Esophagus muscularis mucosa (tissue), 4 donors: ENCODE measurements at regions not wholly inside any gene's neighbourhood (a gene's known extent, or its start where the extent isn't known, plus 50 kb on each side); places are given as distances from the start of the nearest gene placed in this dataset.
"Not testable (repeated sequence)": the region's sequence is repeated elsewhere in the genome, so short reads cannot be mapped to it uniquely, and the experiment has no call there.

Source experiments
- DNase-seq: peaks from one replicate; pipeline ENCODE4 v3.0.0-alpha.2; 2017; ENCODE audit errors: extremely low spot score
- H3K27ac ChIP-seq, 4 donors: fragments of 200-600 bp; sonication (generic); replicated peaks in 1 of 4; 1 replicate in 3 of 4; 2 replicates in 1 of 4; pipeline ENCODE4 v1.5.1; 2016 to 2019; ENCODE audit warnings: mild to moderate bottlenecking in 1 of 4
- H3K27me3 ChIP-seq, 4 donors: fragments of 200-600 bp; sonication (generic); one replicate each; pipeline versions ENCODE4 v1.5.1 to v1.6.0; 2016 to 2019
- H3K36me3 ChIP-seq, 4 donors: fragments of 200-600 bp; sonication (generic); one replicate each; pipeline ENCODE4 v1.5.1; 2016 to 2019
- H3K4me1 ChIP-seq, 4 donors: fragments of 200-600 bp; sonication (generic); one replicate each; pipeline ENCODE4 v1.5.1; 2016 to 2019
- H3K4me3 ChIP-seq, 4 donors: fragments of 200-600 bp; sonication (generic); 1 replicate in 2 of 4; 2 replicates in 2 of 4; pipeline ENCODE4 v1.5.1; 2016 to 2019; ENCODE audit warnings: mild to moderate bottlenecking in 4 of 4, moderate library complexity in 1 of 4
- H3K9me3 ChIP-seq, 4 donors: fragments of 200-600 bp; sonication (generic); 1 replicate in 3 of 4; 2 replicates in 1 of 4; pipeline ENCODE4 v1.5.1; 2016 to 2019
- EP300 ChIP-seq: sonication (generic); formaldehyde crosslinking; IDR thresholded peaks from one replicate; pipeline ENCODE4 v1.6.1; 2017; ENCODE audit warnings: antibody characterized with exemption
- POLR2A ChIP-seq: fragments of 450-650 bp; IDR thresholded peaks from one replicate; pipeline ENCODE4 v1.6.1; 2017; ENCODE audit warnings: antibody characterized with exemption, moderate library complexity, mild to moderate bottlenecking, low read depth
- POLR2AphosphoS5 ChIP-seq, 2 donors: sonication (generic); formaldehyde crosslinking; IDR thresholded peaks; one replicate each; pipeline ENCODE4 v1.6.1; 2017; ENCODE audit warnings: antibody characterized with exemption in 2 of 2
- WGBS: methylation state at CpG from one replicate; pipeline ENCODE4 v1.1.5; 2018; 5-methylcytosine and 5-hydroxymethylcytosine counted together
- intact Hi-C: fragments of 100-400 bp; cut with DNase I; formaldehyde crosslinking; loops from one replicate; pipeline ENCODE4 v1.15.1; 2023
- TF ChIP-seq, protein P1 (sequence below), 3 experiments: fragments of 200-600 bp in 2 of 3; fragments of 450-650 bp in 1 of 3; sonication (generic) in 2 of 3; IDR thresholded peaks; one replicate each; pipeline ENCODE4 v1.5.1; 2017 to 2019; ENCODE audit warnings: antibody characterized with exemption in 3 of 3, mild to moderate bottlenecking in 2 of 3, moderate library complexity in 1 of 3

DNA sequence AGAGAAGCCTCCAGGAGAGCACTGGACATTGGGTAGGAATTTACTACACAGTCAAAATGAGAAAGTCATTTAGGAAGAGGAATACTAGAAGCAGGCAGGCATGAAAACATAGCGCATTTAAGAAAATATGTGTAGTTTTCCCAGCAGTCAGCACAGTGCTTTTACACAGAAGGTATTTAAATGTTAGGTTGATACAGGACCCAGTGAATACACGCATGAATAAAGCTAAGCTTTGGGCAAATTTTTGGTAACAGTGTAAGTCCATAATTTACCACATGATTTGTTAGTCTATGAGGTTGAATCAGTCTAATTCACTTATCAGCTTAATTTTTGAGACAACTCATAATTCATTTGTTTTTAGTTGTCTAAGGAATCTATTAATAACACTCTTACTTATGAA lies 421.7 kb upstream of the CDH20 start:
- no peaks in the 10 kb centered on the region for H3K4me1 ChIP-seq
- H3K9me3 ChIP-seq = no peaks in the 10 kb centered on the region
- intact Hi-C loops = no loop called here
- no peak for DNase-seq
- TF ChIP-seq EP300 = no peak
- TF ChIP-seq POLR2AphosphoS5 (IDR thresholded peaks at IDR 0.05) = no peak
- no peak for TF ChIP-seq POLR2A
- TF ChIP-seq, protein P1, sequence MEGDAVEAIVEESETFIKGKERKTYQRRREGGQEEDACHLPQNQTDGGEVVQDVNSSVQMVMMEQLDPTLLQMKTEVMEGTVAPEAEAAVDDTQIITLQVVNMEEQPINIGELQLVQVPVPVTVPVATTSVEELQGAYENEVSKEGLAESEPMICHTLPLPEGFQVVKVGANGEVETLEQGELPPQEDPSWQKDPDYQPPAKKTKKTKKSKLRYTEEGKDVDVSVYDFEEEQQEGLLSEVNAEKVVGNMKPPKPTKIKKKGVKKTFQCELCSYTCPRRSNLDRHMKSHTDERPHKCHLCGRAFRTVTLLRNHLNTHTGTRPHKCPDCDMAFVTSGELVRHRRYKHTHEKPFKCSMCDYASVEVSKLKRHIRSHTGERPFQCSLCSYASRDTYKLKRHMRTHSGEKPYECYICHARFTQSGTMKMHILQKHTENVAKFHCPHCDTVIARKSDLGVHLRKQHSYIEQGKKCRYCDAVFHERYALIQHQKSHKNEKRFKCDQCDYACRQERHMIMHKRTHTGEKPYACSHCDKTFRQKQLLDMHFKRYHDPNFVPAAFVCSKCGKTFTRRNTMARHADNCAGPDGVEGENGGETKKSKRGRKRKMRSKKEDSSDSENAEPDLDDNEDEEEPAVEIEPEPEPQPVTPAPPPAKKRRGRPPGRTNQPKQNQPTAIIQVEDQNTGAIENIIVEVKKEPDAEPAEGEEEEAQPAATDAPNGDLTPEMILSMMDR (IDR thresholded peaks at IDR 0.05) = no peak
- no peak overlapping the region for H3K4me3 ChIP-seq
- no peaks in the 10 kb centered on the region for H3K36me3 ChIP-seq
- WGBS = 88% methylated on average over 2 of the region's 2 CpGs
- no peaks in the 10 kb centered on the region for H3K27me3 ChIP-seq
- H3K27ac ChIP-seq = no peak overlapping the region

DNA sequence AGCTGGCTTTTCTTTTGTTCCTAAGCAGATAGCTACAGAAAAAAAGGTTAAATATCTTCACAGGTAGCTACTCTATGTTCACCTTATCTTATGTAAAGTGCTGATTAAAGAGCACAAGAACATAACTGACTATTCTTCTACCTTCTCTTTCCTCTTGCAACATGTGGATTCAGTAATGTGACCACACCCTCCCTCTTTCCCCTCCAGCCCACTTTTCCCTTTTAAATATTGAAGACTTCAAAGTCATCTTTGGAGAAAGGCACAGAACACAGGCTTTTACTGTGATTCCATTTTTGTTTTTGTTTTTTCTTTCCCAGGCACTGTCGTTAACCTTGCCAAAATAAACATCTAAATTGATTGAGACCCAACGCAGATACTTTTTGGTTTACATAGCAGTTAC lies 418.1 kb upstream of the CDH20 start:
- no peaks in the 10 kb centered on the region for H3K4me1 ChIP-seq
- intact Hi-C loops = no loop called here
- no peaks in the 10 kb centered on the region for H3K9me3 ChIP-seq
- 72% methylated on average over 2 of the region's 2 CpGs for WGBS
- TF ChIP-seq EP300 (no peak), POLR2A (no peak), POLR2AphosphoS5 (IDR thresholded peaks at IDR 0.05) (no peak)
- TF ChIP-seq, protein P1 (IDR thresholded peaks at IDR 0.05) = no peak
- no peak overlapping the region for H3K4me3 ChIP-seq
- no peak for DNase-seq
- H3K36me3 ChIP-seq = no peaks in the 10 kb centered on the region
- H3K27ac ChIP-seq = no peak overlapping the region
- H3K27me3 ChIP-seq = no peaks in the 10 kb centered on the region

DNA sequence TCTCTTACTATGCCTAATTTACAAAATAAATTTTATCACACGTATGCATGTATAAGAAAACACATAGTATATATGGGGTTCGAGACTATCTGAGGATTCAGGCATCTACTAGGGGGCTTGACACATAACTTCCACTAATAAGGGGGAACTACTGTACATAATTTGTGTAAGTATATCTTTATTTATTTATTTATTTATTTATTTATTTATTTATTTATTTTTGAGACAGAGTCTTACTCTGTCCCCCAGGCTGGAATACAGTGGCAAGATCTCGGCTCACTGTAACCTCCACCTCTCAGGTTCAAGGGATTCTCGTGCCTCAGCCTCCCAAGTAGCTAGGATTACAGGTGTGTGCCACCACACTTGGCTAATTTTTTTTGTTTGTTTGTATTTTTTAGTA lies 414.4 kb upstream of the CDH20 start:
- H3K36me3 ChIP-seq, H3K9me3 ChIP-seq, H3K4me1 ChIP-seq, H3K27me3 ChIP-seq, H3K27ac ChIP-seq, intact Hi-C loops, H3K4me3 ChIP-seq, DNase-seq: not testable (repeated sequence)
- WGBS = 93% methylated on average over 4 of the region's 4 CpGs

DNA sequence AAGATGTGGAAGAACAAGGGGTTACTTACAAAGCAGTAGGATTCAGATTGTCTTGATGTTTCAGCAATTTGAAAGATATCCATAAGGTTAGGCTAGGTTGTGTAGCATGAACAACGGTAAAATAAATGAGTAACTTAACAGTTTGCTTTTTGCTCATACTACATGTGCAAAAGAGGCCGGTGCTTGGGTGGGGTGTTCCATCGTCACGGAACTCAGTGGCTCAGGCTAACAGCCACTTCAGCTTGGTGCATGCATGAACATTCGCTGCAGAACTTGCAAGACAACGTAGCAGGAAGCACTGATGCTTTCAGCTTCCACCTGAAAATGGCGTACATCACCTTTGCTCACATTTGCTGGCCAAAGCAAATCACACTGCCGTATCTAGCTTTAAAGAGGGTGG lies 407.3 kb upstream of the CDH20 start:
- TF ChIP-seq EP300 (no peak), POLR2AphosphoS5 (IDR thresholded peaks at IDR 0.05) (no peak), POLR2A (no peak)
- TF ChIP-seq, protein P1 (IDR thresholded peaks at IDR 0.05) = no peak
- no peaks in the 10 kb centered on the region for H3K27me3 ChIP-seq
- 88% methylated on average over 8 of the region's 8 CpGs for WGBS
- H3K4me3 ChIP-seq = no peak overlapping the region
- H3K36me3 ChIP-seq = no peaks in the 10 kb centered on the region
- DNase-seq = no peak
- H3K4me1 ChIP-seq = no peaks in the 10 kb centered on the region
- H3K9me3 ChIP-seq = peaks cover 0 to 3% (median 0%) of the 10 kb centered on the region in 4 donors
- intact Hi-C loops = no loop called here
- no peak overlapping the region for H3K27ac ChIP-seq

DNA sequence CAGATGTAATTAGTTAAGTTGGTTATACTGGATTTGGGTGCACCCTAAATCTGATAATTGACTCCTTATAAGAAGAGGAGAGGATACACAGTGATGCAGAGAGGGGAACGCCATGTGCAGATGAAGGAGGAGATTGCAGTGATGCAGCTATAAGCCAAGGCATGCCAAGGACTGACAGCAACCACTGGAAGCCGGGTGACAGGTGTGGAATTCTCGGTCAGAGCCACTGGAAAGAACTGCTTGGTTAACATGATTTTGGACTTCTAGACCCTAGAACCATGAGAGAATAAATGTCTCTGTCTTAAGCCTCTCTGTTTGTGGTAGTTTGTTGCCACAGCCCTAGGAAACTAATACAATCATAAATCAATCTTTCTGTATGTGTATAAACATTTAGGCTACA lies 403.3 kb upstream of the CDH20 start:
- Histone ChIP-seq H3K4me3 (no peak overlapping the region), H3K27ac (no peak overlapping the region), H3K27me3 (no peaks in the 10 kb centered on the region), H3K9me3 (peaks cover 0 to 3% (median 0%) of the 10 kb centered on the region in 4 donors), H3K36me3 (no peaks in the 10 kb centered on the region), H3K4me1 (peaks cover 0 to 6% (median 3%) of the 10 kb centered on the region in 4 donors)
- DNase-seq = no peak
- WGBS = 82% methylated on average over 3 of the region's 3 CpGs
- intact Hi-C loops = no loop called here
- TF ChIP-seq, protein P1 (IDR thresholded peaks at IDR 0.05) = no peak
- no peak for TF ChIP-seq EP300
- TF ChIP-seq POLR2A = no peak
- TF ChIP-seq POLR2AphosphoS5 (IDR thresholded peaks at IDR 0.05) = no peak
